COR-L47 (cell line): ENCODE measurements at regions not wholly inside any gene's neighbourhood (a gene's known extent, or its start where the extent isn't known, plus 50 kb on each side); places are given as distances from the start of the nearest gene placed in this dataset.
"Not testable (repeated sequence)": the region's sequence is repeated elsewhere in the genome, so short reads cannot be mapped to it uniquely, and the experiment has no call there.

Experiments used
- DNase-seq: peaks from one replicate; lab custom pipeline; 2025; lab: John Stamatoyannopoulos, UW

DNA sequence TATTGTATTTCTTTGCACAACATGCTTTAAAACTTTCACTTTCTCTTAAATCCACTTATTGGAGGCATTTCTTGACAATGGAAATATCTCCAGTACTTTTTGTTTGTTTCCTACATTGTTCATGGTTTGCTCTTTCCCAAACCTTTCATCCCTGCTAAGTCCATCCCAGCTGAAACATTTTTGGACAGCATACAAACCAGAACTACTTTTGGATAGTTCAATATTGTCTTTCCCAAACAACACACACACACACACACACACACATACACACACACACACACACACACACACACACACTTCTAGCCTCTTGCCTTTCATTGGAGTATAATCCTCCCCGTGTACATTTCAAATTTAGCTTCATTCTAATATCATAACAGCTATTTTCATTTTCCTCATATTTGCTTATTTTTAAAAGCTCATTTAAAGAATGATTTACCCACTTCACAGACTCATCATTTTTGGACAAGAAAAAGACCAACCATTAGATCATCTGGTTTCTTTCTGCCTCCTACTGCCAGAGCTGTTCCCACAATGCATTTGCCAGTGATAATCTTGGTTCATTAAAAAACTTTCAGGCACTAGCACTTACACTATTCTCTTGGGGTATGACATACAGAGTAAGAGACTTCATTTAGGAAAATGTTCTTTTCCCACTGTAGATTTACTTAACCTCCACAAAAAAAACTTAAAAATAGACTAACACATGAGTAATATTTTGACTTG, 248.1 kb downstream of the CD109 start:
- no peak for DNase-seq

DNA sequence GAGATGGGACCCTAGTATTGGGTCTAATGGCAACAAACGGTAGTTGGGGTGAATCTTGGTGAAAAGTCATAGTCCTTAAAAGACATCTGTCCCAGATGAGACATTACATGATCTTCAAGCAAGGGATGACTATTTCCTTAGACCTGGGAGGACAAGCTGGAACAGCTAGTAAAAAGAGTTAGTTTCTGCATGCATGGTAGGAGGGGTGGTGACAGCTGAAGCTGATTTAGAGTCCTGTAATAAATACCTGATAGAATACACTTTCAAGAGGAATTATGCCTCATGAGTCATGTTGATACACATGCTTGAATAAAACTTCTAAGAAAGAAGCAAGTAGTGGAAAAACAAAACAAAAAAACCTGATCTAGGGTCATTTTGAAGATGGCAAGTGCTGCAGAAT, 247.4 kb downstream of the CD109 start:
- no peak for DNase-seq

DNA sequence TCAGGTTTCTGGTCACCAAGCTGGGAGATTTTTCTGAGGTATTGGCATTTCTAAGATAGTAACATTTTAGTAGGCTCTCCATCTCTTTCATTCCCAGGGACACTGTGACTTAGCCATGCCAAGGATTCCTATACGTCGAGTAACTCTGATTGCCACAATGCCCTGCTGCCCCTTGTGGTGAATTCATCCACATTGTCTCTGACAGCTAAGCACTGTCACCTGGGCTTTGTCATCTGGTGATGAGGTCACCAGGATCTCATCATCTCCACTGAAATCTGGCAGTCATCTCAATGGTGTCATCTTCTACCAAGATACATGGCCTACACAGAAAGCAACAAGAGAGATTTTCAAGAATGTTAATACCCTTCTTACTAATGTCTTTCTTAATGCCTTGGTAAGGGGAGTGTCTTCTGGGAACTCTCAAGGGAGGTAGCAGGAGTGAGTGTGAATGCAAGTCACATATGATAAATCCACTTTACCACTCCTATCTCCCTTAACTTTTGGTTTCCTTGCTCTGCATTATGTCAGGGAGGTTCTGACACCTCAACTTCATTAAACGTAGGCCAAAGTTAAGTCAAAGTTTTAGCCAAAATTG, 246.7 kb downstream of the CD109 start:
- DNase-seq, result no peak

DNA sequence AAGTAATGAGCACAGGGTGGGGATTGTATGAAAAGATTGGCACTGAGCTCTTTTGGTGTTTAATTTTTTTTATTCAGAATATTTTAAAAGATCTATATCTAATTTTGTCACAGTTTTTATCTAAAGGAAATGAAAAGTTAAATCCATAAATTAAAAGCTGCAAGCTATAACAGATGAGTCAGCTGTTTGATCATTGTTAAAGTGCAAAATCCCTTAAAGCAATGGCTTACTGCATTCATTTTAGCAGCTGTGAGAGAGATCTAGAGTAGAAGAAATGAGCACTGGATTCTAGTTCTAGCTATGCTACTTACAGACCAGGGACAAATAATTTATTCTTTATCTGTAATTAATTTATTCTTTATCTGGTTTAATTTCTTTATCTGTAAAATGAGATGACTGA, 245.9 kb downstream of the CD109 start:
- no peak for DNase-seq

DNA sequence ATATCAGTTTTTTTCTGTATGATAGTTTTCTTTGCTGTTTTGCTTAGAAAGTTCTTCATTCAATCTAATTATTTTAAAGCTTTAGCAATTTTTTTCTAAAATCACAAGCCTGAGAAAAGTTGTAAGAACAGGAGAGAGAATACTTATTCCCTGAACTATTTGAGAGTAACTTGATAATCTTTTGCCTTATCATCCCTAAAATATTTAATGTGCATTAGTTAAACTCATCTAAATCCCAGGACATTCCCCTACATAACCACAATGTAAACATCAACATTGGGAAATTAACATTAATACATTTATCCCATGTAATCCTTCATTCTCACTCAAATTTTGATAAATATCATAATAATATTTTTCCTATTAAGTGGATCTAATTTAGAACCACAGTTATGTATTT, 241.8 kb downstream of the CD109 start:
- no peak for DNase-seq

DNA sequence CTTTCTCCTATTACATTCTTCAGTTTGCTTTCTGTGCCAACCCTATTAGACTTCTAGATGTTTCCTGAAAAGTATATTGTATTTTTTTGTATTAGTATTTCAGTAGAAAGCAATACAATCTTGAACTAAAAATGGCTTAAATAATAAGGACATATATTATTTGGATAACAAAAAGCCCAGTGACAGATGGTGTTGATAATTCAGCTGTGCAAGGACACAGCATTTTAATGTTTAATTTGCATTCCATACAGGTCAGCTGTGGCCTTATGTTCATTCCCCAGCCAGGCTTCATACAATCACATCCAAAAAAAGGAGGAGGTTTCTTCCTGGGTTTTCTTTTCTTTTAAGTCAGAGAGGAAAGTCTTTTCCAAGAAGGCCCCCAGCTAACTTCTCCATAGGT, 236.9 kb downstream of the CD109 start:
- no peak for DNase-seq

DNA sequence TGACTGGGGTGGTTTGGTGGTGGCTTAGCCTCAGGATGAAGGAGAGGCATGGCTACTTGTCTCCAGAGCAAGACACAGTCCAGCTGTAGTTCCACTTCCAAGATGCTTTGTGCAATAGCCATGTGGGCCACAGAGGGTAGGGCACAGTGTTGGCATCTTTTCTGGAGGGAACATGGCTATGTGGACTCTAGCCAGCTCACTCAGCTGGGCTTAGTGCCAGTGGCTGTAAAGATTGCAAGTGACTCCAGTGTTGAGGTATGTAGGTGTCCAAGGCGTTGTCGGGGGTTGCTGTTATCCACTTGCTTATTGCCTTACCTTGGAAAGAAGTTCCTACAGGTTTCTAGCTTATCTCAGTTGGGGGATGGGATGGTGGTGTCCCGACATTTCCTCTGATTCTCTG, 233.4 kb downstream of the CD109 start:
- DNase-seq, result no peak

DNA sequence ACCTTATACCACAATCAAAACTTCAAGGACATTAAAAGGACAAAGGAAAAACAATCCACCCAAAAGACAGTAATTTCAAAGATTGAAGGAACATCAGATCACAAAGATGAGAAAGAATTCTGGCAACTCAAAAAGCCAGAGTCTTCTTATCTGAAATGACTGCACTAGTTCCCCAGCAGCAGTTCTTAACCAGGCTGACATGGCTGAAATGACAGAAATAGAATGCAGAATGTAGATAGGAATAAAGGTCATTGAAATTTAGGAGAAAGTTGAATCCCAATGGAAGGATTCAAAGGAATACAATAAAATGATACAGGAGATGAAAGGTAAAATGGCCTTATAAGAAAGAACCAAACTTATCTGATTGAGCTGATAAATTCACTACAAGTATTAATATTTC, 231.4 kb downstream of the CD109 start:
- DNase-seq, result no peak

DNA sequence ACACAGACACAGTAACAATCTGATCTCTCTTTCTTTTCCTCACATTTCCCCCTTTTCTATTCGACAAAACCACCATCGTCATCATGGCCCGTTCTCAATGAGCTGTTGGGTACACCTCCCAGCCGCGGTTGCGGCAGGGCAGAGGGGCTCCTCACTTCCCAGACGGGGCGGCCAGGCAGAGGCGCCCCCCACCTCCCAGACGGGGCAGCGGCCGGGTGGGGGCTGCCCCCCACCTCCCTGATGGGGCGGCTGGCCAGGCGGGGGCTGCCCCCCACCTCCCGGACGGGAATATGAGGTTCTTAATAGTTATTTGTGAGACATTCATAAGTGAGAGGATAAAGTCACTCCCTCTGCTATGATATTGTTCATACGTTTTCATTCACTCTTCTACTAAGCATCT, 229.7 kb downstream of the CD109 start:
- DNase-seq, result not testable (repeated sequence)

DNA sequence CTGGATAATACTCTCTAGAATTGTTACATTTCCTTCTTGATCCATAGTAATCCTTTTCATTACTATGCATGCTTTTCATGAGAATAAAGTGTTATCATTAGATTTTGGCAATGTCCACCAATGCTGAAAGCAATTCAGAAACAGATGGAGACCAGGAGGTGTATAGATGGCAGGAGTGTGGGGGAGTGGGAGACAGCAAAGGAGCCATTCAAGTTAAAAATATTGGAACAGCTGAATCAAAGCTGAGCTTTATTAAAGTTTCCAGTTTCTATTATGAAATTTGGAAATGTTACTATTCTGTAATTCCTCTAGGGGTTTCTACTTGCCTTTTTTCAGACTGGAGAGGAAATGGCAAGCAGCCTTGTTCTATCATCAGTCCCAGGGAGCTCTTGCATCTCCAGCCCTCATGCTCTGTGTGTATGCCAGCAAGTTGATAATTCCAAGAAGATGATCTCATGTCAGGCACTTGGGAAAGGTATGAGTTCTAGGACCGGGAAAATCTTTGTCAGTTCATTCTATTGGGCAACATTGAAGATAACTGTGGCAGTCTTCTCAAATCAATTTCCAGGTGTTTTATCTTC, 228.0 kb downstream of the CD109 start:
- no peak for DNase-seq

DNA sequence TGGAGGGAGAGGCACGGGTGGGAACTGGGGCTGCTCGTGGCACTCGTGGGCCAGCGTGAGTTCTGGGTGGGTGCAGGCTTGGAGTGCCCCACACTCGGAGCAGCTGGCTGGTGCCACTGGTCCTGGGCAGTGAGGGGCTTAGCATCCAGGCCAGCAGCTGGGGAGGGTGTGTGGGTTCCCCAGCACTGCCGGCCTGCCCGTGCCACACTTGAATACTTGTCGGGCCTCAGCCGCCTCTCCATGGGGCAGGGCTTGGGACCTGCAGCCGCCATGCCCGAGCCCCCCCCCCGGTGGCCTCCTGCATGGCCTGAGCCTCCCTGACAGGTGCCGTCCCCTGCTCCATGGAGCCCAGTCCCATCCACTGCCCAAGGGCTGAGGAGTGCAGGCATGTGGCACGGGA, 207.2 kb downstream of the CD109 start:
- no peak for DNase-seq

DNA sequence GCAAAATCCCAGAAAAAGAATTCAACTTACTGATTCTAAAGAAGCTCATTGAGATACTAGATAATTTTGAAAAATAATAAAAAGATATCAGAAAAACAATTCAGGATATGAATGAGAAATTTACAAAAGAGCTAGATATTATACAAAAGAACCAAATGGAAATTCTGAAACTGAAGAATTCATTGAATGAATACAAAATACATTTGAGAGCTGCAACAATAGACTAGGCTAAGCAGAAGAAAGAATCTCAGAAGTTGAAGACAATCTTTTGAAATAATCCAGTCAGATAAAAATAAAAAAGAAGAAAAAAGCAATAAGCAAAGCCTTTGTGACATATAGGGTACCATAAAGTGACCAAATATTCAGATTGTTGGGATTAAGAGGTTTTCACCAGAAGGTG, 206.0 kb downstream of the CD109 start:
- no peak for DNase-seq

DNA sequence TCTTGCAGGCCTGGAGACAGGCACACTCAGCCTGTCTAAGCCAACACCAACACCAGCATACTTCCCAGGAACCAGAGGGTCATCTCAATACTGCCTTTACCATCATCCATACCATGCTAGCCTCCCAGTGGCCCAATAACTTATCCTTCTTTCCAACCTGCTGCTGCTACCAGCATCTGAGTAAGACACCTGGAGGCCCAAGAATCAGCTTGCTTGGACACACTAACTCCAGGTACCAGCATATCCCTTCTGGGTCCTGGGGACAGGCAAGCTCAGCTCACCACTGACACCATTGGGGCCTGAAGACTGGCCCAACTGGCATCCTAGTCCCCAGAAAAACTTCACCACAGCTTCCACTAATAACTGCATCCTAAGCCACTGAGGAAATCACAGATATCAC, 205.3 kb downstream of the CD109 start:
- DNase-seq, result no peak

DNA sequence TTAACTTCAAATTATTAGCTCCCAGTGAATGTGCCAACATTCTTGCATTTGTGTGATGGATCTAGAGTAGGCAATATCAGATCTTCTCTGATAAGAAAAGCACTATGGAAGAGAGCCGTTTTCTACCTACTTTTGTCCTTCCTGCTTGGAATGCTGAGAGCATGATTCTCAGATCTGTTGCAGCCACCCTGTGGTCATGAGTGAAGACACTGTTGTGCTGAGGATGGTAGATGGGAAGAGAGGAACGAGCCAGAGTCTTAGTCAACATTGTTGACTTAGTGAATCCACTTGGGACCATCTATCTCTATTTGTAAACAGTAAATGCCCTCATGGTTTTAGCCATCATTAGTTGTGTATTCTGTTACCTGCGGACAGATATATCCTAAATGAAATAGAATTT, 202.6 kb downstream of the CD109 start:
- DNase-seq, result no peak

DNA sequence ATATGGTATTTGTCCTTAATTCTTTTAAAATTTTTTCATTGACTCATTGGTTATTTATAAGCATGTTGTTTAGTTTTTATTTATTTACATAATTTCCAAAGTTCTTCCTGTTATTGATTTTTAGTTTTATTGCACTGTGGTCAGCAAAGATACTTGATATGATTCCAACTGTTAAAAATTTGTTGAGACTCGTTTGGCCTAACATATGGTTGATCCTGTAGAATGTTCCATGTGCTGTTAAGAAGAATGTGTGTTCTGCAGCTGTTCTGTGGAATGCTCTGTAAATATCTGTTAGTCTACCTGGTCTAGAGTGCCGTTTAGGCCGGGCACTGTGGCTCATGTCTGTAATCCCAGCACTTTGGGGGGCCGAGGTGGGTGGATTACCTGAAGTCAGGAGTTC, 197.7 kb downstream of the CD109 start:
- no peak for DNase-seq

DNA sequence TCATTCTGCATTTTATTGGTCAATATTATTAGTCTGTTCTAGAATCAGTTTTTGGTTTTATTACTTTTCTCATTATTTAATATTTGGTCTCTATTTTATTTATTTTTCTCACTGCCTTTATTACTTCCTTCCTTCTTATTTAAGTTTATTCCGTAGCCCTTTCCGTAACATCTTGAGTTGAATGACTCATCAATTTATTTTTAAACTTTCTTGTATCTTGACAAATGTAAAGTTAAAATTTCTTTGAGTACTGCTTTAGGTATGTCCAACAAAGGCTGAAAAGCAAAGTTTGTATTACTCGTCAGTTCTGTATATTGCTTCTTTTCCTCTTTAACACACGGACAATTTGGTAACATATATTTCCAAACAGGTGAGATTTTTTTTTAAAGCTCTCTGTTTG, 192.0 kb downstream of the CD109 start:
- no peak for DNase-seq

DNA sequence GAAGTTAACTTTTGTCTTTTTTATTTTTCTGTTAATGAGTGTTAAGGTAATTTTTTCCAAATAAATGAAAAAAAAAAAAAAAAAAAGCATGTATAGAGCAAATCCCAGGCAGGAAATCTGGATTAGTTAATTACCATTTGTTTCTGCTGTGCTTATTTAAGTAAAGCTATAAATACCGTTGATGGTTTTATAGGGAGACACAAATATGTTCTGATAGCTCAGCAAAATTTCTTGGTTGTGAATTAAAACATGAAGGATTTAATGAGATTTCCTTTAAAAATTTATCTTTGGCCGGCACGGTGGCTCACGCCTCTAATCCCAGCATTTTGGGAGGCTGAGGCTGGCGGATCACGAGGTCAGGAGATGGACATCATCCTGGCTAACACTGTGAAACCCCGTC, 189.4 kb downstream of the CD109 start:
- no peak for DNase-seq

DNA sequence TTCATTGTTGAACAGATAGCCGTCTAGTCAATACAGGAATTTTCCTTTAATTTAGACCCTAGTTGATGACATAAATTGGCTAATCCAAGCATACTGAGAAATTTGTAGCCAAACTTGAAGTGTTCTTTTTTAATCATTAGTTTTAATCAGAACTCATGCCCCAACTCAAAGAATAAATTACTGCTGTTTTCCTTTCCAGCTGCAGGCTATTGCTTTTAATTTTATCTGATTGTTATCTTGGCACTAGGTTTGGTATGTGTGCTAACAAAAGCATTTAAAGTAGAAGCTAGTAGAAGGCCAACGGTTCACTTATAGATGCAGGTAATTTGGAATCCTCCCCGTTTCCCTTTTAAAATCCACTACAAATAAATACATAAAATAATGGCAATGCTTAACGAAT, 188.5 kb downstream of the CD109 start:
- no peak for DNase-seq

DNA sequence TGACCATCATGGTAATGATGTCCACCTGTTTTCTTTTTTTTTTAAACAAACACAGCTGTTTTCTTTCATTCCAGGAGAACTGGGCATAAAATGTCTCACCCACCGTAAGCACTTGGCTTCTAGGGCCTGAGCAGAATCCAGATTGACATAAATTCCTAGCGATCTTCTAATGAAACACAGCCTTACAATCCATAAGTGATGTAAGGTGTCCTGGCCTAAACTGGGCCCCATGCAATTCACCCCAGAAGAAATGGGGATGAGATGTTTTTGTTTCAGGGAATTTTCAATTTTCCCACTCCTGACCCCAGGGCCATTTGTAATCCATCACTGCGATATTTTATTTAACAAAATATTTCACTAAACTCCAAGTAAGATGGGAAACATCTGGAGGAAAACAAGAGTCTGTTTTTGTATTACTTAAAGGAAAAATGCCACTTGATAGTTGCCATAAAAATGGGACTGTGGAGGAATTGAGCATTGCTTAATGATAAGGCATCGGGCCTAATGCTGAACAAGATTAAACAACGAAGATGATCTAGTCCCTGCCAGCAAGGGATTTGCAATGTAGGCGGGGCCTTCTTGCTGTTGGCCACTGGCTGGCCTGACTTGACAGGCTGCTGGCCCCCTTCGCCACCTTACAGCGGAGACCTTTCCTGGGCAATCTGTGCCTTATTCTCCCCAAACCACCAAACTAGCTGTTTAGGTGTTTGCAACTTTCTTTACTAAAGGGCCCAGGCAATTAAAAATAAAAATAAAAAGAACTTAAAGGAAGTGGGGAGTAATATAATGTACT, 183.7 kb downstream of the CD109 start:
- no peak for DNase-seq

DNA sequence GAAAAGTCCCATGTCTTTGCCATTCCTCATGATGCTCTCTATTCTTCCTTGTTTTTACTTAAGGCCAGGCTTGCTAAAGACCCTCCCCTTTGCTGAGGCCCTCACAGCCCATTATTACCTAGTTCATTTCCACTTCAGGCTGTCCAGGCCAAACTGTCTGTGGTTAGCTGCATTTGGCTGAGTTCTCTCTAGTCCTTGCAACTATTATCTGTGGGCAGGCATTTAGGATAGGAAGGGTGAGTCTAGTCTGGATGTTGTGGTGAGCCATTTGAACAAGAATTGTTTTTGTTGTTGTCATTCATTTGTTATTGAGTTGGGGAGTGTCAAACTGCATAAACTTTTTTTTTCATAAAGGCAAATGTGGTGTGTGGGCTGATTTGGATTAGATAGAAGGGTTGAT, 182.4 kb downstream of the CD109 start:
- DNase-seq, result no peak
